Natural killer cell (primary cell): ENCODE measurements at regions not wholly inside any gene's neighbourhood (a gene's known extent, or its start where the extent isn't known, plus 50 kb on each side); places are given as distances from the start of the nearest gene placed in this dataset.

Source experiments
- ATAC-seq, 3 donors: fragments of 150-1000 bp in 2 of 3; fragments of 200-7000 bp in 1 of 3; cut with Tn5 transposase; 1 replicate in 1 of 3; 2 replicates in 2 of 3; pipeline ENCODE4 v1.10.0; 2021; ENCODE audit warnings: mild to moderate bottlenecking in 2 of 3, moderate library complexity in 2 of 3
- DNase-seq, 2 donors: peaks; one replicate each; pipeline versions ENCODE4 v3.0.0 to v3.0.0-alpha.2; 2013 to 2021; ENCODE audit warnings: mixed read lengths in 1 of 2
- H3K27ac ChIP-seq: one replicate; pipeline ENCODE4 v1.5.1; 2013; ENCODE audit warnings: mild to moderate bottlenecking, low read length
- H3K27me3 ChIP-seq: one replicate; pipeline ENCODE4 v1.6.1; 2013; ENCODE audit warnings: low read length; ENCODE audit not compliant: control insufficient read depth, insufficient read depth
- H3K36me3 ChIP-seq: one replicate; pipeline ENCODE4 v1.6.1; 2013; ENCODE audit warnings: low read length; ENCODE audit not compliant: control insufficient read depth, insufficient read depth
- H3K4me1 ChIP-seq: one replicate; pipeline ENCODE4 v1.6.1; 2013; ENCODE audit warnings: low read length; ENCODE audit not compliant: control insufficient read depth, insufficient read depth
- H3K4me3 ChIP-seq: one replicate; pipeline ENCODE4 v1.5.1; 2013; ENCODE audit warnings: low read length
- H3K9me3 ChIP-seq: one replicate; pipeline ENCODE4 v1.6.1; 2013; ENCODE audit warnings: low read length; ENCODE audit not compliant: control insufficient read depth, insufficient read depth
- H3K27ac Mint-ChIP-seq, 2 donors: one replicate each; pipeline ENCODE4 v1.8.0; 2022; ENCODE audit warnings: mild to moderate bottlenecking in 2 of 2, mixed read lengths in 2 of 2, moderate library complexity in 1 of 2
- H3K27me3 Mint-ChIP-seq, 2 donors: one replicate each; pipeline ENCODE4 v1.8.0; 2022; ENCODE audit warnings: low read depth in 2 of 2, mixed read lengths in 2 of 2
- H3K36me3 Mint-ChIP-seq: one replicate; pipeline ENCODE4 v1.8.0; 2022; ENCODE audit warnings: mixed read lengths
- H3K4me1 Mint-ChIP-seq, 2 donors: one replicate each; pipeline ENCODE4 v1.8.0; 2022; ENCODE audit warnings: mixed read lengths in 2 of 2
- H3K4me3 Mint-ChIP-seq: one replicate; pipeline ENCODE4 v1.8.0; 2022; ENCODE audit warnings: mild to moderate bottlenecking, moderate library complexity, mixed read lengths
- H3K9me3 Mint-ChIP-seq, 2 donors: one replicate each; pipeline ENCODE4 v1.8.0; 2022; ENCODE audit warnings: mixed read lengths in 2 of 2
- CTCF ChIP-seq: fragments of 200-600 bp; IDR thresholded peaks from one replicate; pipeline ENCODE4 v1.8.0; 2022; ENCODE audit warnings: antibody characterized with exemption
- WGBS: methylation state at CpG from one replicate; pipeline ENCODE4 v1.1.7; 2013; ENCODE audit warnings: missing lambda C conversion rate; ENCODE audit not compliant: insufficient coverage; 5-methylcytosine and 5-hydroxymethylcytosine counted together
- intact Hi-C: fragments of 100-400 bp; cut with micrococcal nuclease; formaldehyde crosslinking; loops from one replicate; pipeline ENCODE4 v1.14.2; 2022

- Mint-ChIP-seq H3K27ac (no peak overlapping the region), H3K9me3 (no peaks in the 10 kb centered on the region), H3K27me3 (peaks cover 8 to 9% of the 10 kb centered on the region in 2 donors), H3K36me3 (no peaks in the 10 kb centered on the region), H3K4me3 (no peak overlapping the region), H3K4me1 (no peaks in the 10 kb centered on the region)
- no peaks in the 10 kb centered on the region for H3K9me3 ChIP-seq
- H3K36me3 ChIP-seq = no peaks in the 10 kb centered on the region
- intact Hi-C loops = no loop called here
- 89% methylated on average over 2 of the region's 2 CpGs for WGBS
- H3K4me1 ChIP-seq = no peaks in the 10 kb centered on the region
- ATAC-seq = no peak
- DNase-seq = no peak
- no peak overlapping the region for H3K27ac ChIP-seq
- H3K27me3 ChIP-seq = no peaks in the 10 kb centered on the region
- TF ChIP-seq CTCF = no peak
- no peak overlapping the region for H3K4me3 ChIP-seq
Measured at GRCh38 chr12:75781532-75782046, 250.0 kb downstream of the PHLDA1 start.

- no peak for ATAC-seq
- Histone ChIP-seq H3K36me3 (no peaks in the 10 kb centered on the region), H3K9me3 (no peaks in the 10 kb centered on the region), H3K4me3 (no peak overlapping the region), H3K4me1 (no peaks in the 10 kb centered on the region), H3K27me3 (no peaks in the 10 kb centered on the region), H3K27ac (no peak overlapping the region)
- Mint-ChIP-seq H3K9me3 (no peaks in the 10 kb centered on the region), H3K27ac (no peak overlapping the region), H3K36me3 (no peaks in the 10 kb centered on the region), H3K27me3 (peaks cover 8 to 9% of the 10 kb centered on the region in 2 donors), H3K4me3 (no peak overlapping the region), H3K4me1 (no peaks in the 10 kb centered on the region)
- WGBS = 88% methylated on average over 5 of the region's 5 CpGs
- intact Hi-C loops = no loop called here
- TF ChIP-seq CTCF = no peak
- DNase-seq = no peak
Measured at GRCh38 chr12:75779891-75780496, 251.6 kb downstream of the PHLDA1 start.

- Histone ChIP-seq H3K27me3 (no peaks in the 10 kb centered on the region), H3K27ac (no peak overlapping the region), H3K36me3 (no peaks in the 10 kb centered on the region), H3K4me3 (no peak overlapping the region), H3K4me1 (no peaks in the 10 kb centered on the region), H3K9me3 (no peaks in the 10 kb centered on the region)
- Mint-ChIP-seq H3K36me3 (no peaks in the 10 kb centered on the region), H3K27me3 (peaks cover 0 to 3% of the 10 kb centered on the region in 2 donors), H3K27ac (no peak overlapping the region), H3K4me1 (no peaks in the 10 kb centered on the region), H3K4me3 (no peak overlapping the region), H3K9me3 (no peaks in the 10 kb centered on the region)
- TF ChIP-seq CTCF = no peak
- intact Hi-C loops = no loop called here
- DNase-seq (no peak), ATAC-seq (no peak)
- 86% methylated on average over 2 of the region's 2 CpGs for WGBS
Measured at GRCh38 chr12:75774261-75775052, 257.1 kb downstream of the PHLDA1 start.
